ENCODE measurements at regions not wholly inside any gene's neighbourhood (a gene's known extent, or its start where the extent isn't known, plus 50 kb on each side); places are given as distances from the start of the nearest gene placed in this dataset.
"Not testable (repeated sequence)": the region's sequence is repeated elsewhere in the genome, so short reads cannot be mapped to it uniquely, and the experiment has no call there.

GRCh38 chr2:8597559-8598225 lies 84.2 kb upstream of the ID2 start:
- no peak for TF ChIP-seq CTCF (IDR thresholded peaks at IDR 0.05)
- Histone ChIP-seq H3K36me3 (no peaks in the 10 kb centered on the region), H3K27ac (peak overlapping the region; percentile 83), H3K9me3 (no peaks in the 10 kb centered on the region), H3K27me3 (no peaks in the 10 kb centered on the region), H3K4me3 (ENCODE audit: low read depth in 1 of 2, low read length in 1 of 2) (peak overlapping the region; percentile 31 to 44), H3K4me1 (ENCODE audit: control insufficient read depth in 1 of 2, insufficient read depth in 1 of 2, low read depth in 1 of 2, low read length in 1 of 2) (peaks cover 29 to 55% of the 10 kb centered on the region in 2 experiments)

GRCh38 chr2:8598295-8599165 lies 83.3 kb upstream of the ID2 start:
- peak overlapping the region; percentile 31 to 44 for H3K4me3 ChIP-seq (ENCODE audit: low read depth in 1 of 2, low read length in 1 of 2)
- TF ChIP-seq CTCF (IDR thresholded peaks at IDR 0.05), result no peak
- peak overlapping the region; percentile 83 for H3K27ac ChIP-seq
- no peaks in the 10 kb centered on the region for H3K36me3 ChIP-seq
- H3K9me3 ChIP-seq, result no peaks in the 10 kb centered on the region
- H3K27me3 ChIP-seq, result no peaks in the 10 kb centered on the region
- H3K4me1 ChIP-seq (ENCODE audit: control insufficient read depth in 1 of 2, insufficient read depth in 1 of 2, low read depth in 1 of 2, low read length in 1 of 2), result peaks cover 32 to 63% of the 10 kb centered on the region in 2 experiments

- Histone ChIP-seq H3K27me3 (no peaks in the 10 kb centered on the region), H3K36me3 (no peaks in the 10 kb centered on the region), H3K9me3 (no peaks in the 10 kb centered on the region), H3K4me3 (ENCODE audit: low read depth in 1 of 2, low read length in 1 of 2) (no peak overlapping the region), H3K4me1 (ENCODE audit: control insufficient read depth in 1 of 2, insufficient read depth in 1 of 2, low read depth in 1 of 2, low read length in 1 of 2) (peaks cover 32 to 64% of the 10 kb centered on the region in 2 experiments), H3K27ac (peak overlapping the region; percentile 83)
- TF ChIP-seq CTCF (IDR thresholded peaks at IDR 0.05), result no peak
Observed at GRCh38 chr2:8599421-8600242, 82.2 kb upstream of the ID2 start.

GRCh38 chr2:8600456-8600855 lies 81.4 kb upstream of the ID2 start:
- Histone ChIP-seq H3K27me3 (no peaks in the 10 kb centered on the region), H3K9me3 (no peaks in the 10 kb centered on the region), H3K27ac (peak overlapping the region; percentile 54), H3K36me3 (no peaks in the 10 kb centered on the region), H3K4me1 (ENCODE audit: control insufficient read depth in 1 of 2, insufficient read depth in 1 of 2, low read depth in 1 of 2, low read length in 1 of 2) (peaks cover 32 to 64% of the 10 kb centered on the region in 2 experiments), H3K4me3 (ENCODE audit: low read depth in 1 of 2, low read length in 1 of 2) (no peak overlapping the region)
- TF ChIP-seq CTCF (IDR thresholded peaks at IDR 0.05), result no peak

- H3K9me3 ChIP-seq, result no peaks in the 10 kb centered on the region
- peaks cover 28 to 58% of the 10 kb centered on the region in 2 experiments for H3K4me1 ChIP-seq (ENCODE audit: control insufficient read depth in 1 of 2, insufficient read depth in 1 of 2, low read depth in 1 of 2, low read length in 1 of 2)
- TF ChIP-seq CTCF (IDR thresholded peaks at IDR 0.05), result no peak
- H3K27ac ChIP-seq, result peak overlapping the region; percentile 72
- no peaks in the 10 kb centered on the region for H3K36me3 ChIP-seq
- H3K27me3 ChIP-seq, result no peaks in the 10 kb centered on the region
- peak overlapping the region in 1 of 2 experiments; percentile 10 for H3K4me3 ChIP-seq (ENCODE audit: low read depth in 1 of 2, low read length in 1 of 2)
Observed at GRCh38 chr2:8602809-8603208, 79.0 kb upstream of the ID2 start.

GRCh38 chr2:8603356-8603755 lies 78.5 kb upstream of the ID2 start:
- not testable (repeated sequence) for H3K9me3 ChIP-seq; H3K36me3 ChIP-seq; H3K27me3 ChIP-seq; H3K4me3 ChIP-seq (ENCODE audit: low read depth in 1 of 2, low read length in 1 of 2)
- Histone ChIP-seq H3K4me1 (ENCODE audit: control insufficient read depth in 1 of 2, insufficient read depth in 1 of 2, low read depth in 1 of 2, low read length in 1 of 2) (peaks cover 23 to 52% of the 10 kb centered on the region in 2 experiments), H3K27ac (peak overlapping the region; percentile 72)
